Mucosa of descending colon (tissue), 3 donors: ENCODE measurements at regions not wholly inside any gene's neighbourhood (a gene's known extent, or its start where the extent isn't known, plus 50 kb on each side); places are given as distances from the start of the nearest gene placed in this dataset.
"Not testable (repeated sequence)": the region's sequence is repeated elsewhere in the genome, so short reads cannot be mapped to it uniquely, and the experiment has no call there.

Experiments used
- ATAC-seq: fragments of 200-7000 bp; cut with Tn5 transposase; one replicate; pipeline ENCODE4 v1.9.1; 2020; ENCODE audit warnings: mild to moderate bottlenecking, moderate library complexity
- DNase-seq, 3 donors: peaks; one replicate each; pipeline ENCODE4 v3.0.0-alpha.2; 2020
- H3K36me3 ChIP-seq: fragments of 200-600 bp; one replicate; pipeline ENCODE4 v1.8.0; 2021; ENCODE audit warnings: low read depth, mild to moderate bottlenecking
- H3K4me1 ChIP-seq: fragments of 200-600 bp; one replicate; pipeline ENCODE4 v1.8.0; 2021; ENCODE audit warnings: low read depth, mild to moderate bottlenecking
- H3K4me3 ChIP-seq: fragments of 200-600 bp; one replicate; pipeline ENCODE4 v1.8.0; 2021; ENCODE audit warnings: mild to moderate bottlenecking
- H3K9me3 ChIP-seq: fragments of 200-600 bp; one replicate; pipeline ENCODE4 v1.8.0; 2021; ENCODE audit warnings: mild to moderate bottlenecking
- CTCF ChIP-seq: fragments of 200-600 bp; IDR thresholded peaks from one replicate; pipeline ENCODE4 v1.8.0; 2022; ENCODE audit warnings: antibody characterized with exemption, mild to moderate bottlenecking
- intact Hi-C, 2 donors: fragments of 100-400 bp; cut with DNase I in 1 of 2; cut with micrococcal nuclease in 1 of 2; formaldehyde crosslinking; loops; one replicate each; pipeline versions ENCODE4 v1.11.0 to v1.11.1; 2022; cut with DNase I, micrococcal nuclease
- donor health status: DM: no; HTN: no; CAD: no; lungs with moderate emphysema.
- donor health status: DM: no; HTN: no; CAD: no.
- donor health status: DM: no; HTN: yes; CAD: no.

GRCh38 chr6:167221400-167222201 lies 63.8 kb upstream of the GPR31 start:
- intact Hi-C loops: no loop called here
- Histone ChIP-seq H3K36me3 (no peaks in the 10 kb centered on the region), H3K9me3 (no peaks in the 10 kb centered on the region), H3K4me1 (no peaks in the 10 kb centered on the region), H3K4me3 (no peak overlapping the region)
- DNase-seq (no peak), ATAC-seq (no peak)
- TF ChIP-seq CTCF: no peak

- H3K4me1 ChIP-seq, intact Hi-C loops, H3K9me3 ChIP-seq, H3K36me3 ChIP-seq, H3K4me3 ChIP-seq: not testable (repeated sequence)
- ATAC-seq: peak; percentile 87
- peak in 1 of 3 donors; percentile 17 for DNase-seq
These were observed 65.3 kb upstream of the UNC93A start for GRCh38 chr6:167225566-167226382.

- ATAC-seq: no peak
- Histone ChIP-seq H3K9me3 (no peaks in the 10 kb centered on the region), H3K4me3 (no peak overlapping the region), H3K4me1 (no peaks in the 10 kb centered on the region), H3K36me3 (no peaks in the 10 kb centered on the region)
- no peak for TF ChIP-seq CTCF
- intact Hi-C loops: no loop called here
- no peak for DNase-seq
These were observed 64.8 kb upstream of the UNC93A start for GRCh38 chr6:167226383-167226685.

GRCh38 chr6:167226791-167227190 lies 64.3 kb upstream of the UNC93A start:
- intact Hi-C loops: no loop called here
- Histone ChIP-seq H3K4me3 (no peak overlapping the region), H3K9me3 (no peaks in the 10 kb centered on the region), H3K36me3 (no peaks in the 10 kb centered on the region), H3K4me1 (no peaks in the 10 kb centered on the region)
- ATAC-seq (no peak), DNase-seq (no peak)
- TF ChIP-seq CTCF: no peak

- Histone ChIP-seq H3K4me3 (no peak overlapping the region), H3K36me3 (no peaks in the 10 kb centered on the region), H3K9me3 (no peaks in the 10 kb centered on the region), H3K4me1 (no peaks in the 10 kb centered on the region)
- TF ChIP-seq CTCF: no peak
- ATAC-seq (no peak), DNase-seq (no peak)
- intact Hi-C loops: no loop called here
These were observed 63.1 kb upstream of the UNC93A start for GRCh38 chr6:167227984-167228383.

GRCh38 chr6:167229586-167229985 lies 61.5 kb upstream of the UNC93A start:
- Histone ChIP-seq H3K4me3 (no peak overlapping the region), H3K36me3 (no peaks in the 10 kb centered on the region), H3K4me1 (no peaks in the 10 kb centered on the region), H3K9me3 (no peaks in the 10 kb centered on the region)
- intact Hi-C loops: no loop called here
- ATAC-seq (no peak), DNase-seq (no peak)
- TF ChIP-seq CTCF: no peak
